T-cell (primary cell): ENCODE measurements at regions not wholly inside any gene's neighbourhood (a gene's known extent, or its start where the extent isn't known, plus 50 kb on each side); places are given as distances from the start of the nearest gene placed in this dataset.
"Not testable (repeated sequence)": the region's sequence is repeated elsewhere in the genome, so short reads cannot be mapped to it uniquely, and the experiment has no call there.

Experiments used
- ATAC-seq, 4 experiments: fragments of 200-7000 bp in 3 of 4; fragments of 150-1000 bp in 1 of 4; cut with Tn5 transposase; replicated peaks in 1 of 4; 1 replicate in 3 of 4; 2 replicates in 1 of 4; pipeline ENCODE4 v1.10.0; 2021; ENCODE audit warnings: moderate library complexity in 3 of 4, mild to moderate bottlenecking in 2 of 4, moderate number of reproducible peaks in 1 of 4
- CTCF ChIA-PET, 2 donors: fragments of 300-600 bp; sonication (Branson Sonifier 250); formaldehyde crosslinking; loops; one replicate each; lab custom pipeline; 2022; ENCODE audit warnings: antibody characterized with exemption in 2 of 2; lab: Charles Lee
- POLR2A ChIA-PET, 2 donors: fragments of 300-600 bp; sonication (Branson Sonifier 250); formaldehyde crosslinking; loops; one replicate each; lab custom pipeline; 2022; ENCODE audit warnings: antibody characterized with exemption in 2 of 2; lab: Charles Lee
- DNase-seq, 35 experiments: peaks; one replicate each; pipeline versions ENCODE4 v3.0.0 to v3.0.0-alpha.2; 2013 to 2023
- H3K27ac ChIP-seq: one replicate; pipeline ENCODE4 v1.5.1; 2013; ENCODE audit warnings: low read length
- H3K27me3 ChIP-seq, 2 experiments: replicated peaks in 1 of 2; 1 replicate in 1 of 2; 2 replicates in 1 of 2; pipeline versions ENCODE4 v1.6.1 to v1.7.0; 2013; ENCODE audit warnings: low read length in 1 of 2, mixed read lengths in 1 of 2; ENCODE audit not compliant: control insufficient read depth in 2 of 2, insufficient read depth in 2 of 2; ENCODE audit errors: extremely low read depth in 1 of 2
- H3K36me3 ChIP-seq, 2 donors: 1 replicate in 1 of 2; 2 replicates in 1 of 2; pipeline versions ENCODE4 v1.6.1 to v1.7.0; 2013; ENCODE audit warnings: low read length in 1 of 2; ENCODE audit not compliant: control insufficient read depth in 2 of 2, insufficient read depth in 1 of 2; ENCODE audit errors: extremely low read depth in 1 of 2
- H3K4me1 ChIP-seq, 2 experiments: 1 replicate in 1 of 2; 2 replicates in 1 of 2; pipeline versions ENCODE4 v1.6.1 to v1.7.0; 2013; ENCODE audit warnings: low read length in 2 of 2, mixed read lengths in 1 of 2; ENCODE audit not compliant: insufficient read depth in 2 of 2, control insufficient read depth in 1 of 2; ENCODE audit errors: extremely low read depth in 1 of 2
- H3K4me3 ChIP-seq, 2 donors: 1 replicate in 1 of 2; 2 replicates in 1 of 2; pipeline versions ENCODE4 v1.5.1 to v1.7.0; 2013; ENCODE audit warnings: mild to moderate bottlenecking in 2 of 2, low read length in 1 of 2, moderate library complexity in 1 of 2; ENCODE audit not compliant: control insufficient read depth in 1 of 2; ENCODE audit errors: extremely low read depth in 1 of 2
- H3K9me3 ChIP-seq: 2 replicates; pipeline ENCODE4 v1.7.0; 2013
- H3K27ac Mint-ChIP-seq, 2 donors: one replicate each; pipeline ENCODE4 v1.8.0; 2020 to 2021; ENCODE audit warnings: mild to moderate bottlenecking in 2 of 2, mixed read lengths in 2 of 2
- H3K27me3 Mint-ChIP-seq, 2 donors: one replicate each; pipeline ENCODE4 v1.8.0; 2021 to 2022; ENCODE audit warnings: mixed read lengths in 2 of 2
- H3K36me3 Mint-ChIP-seq: one replicate; pipeline ENCODE4 v1.8.0; 2021; ENCODE audit warnings: mixed read lengths
- H3K4me1 Mint-ChIP-seq, 3 donors: one replicate each; pipeline ENCODE4 v1.8.0; 2020 to 2022; ENCODE audit warnings: mixed read lengths in 3 of 3, mild to moderate bottlenecking in 1 of 3
- H3K4me3 Mint-ChIP-seq, 3 donors: one replicate each; pipeline ENCODE4 v1.8.0; 2020 to 2022; ENCODE audit warnings: mild to moderate bottlenecking in 3 of 3, mixed read lengths in 3 of 3, moderate library complexity in 3 of 3
- H3K9me3 Mint-ChIP-seq, 3 donors: one replicate each; pipeline ENCODE4 v1.8.0; 2020 to 2022; ENCODE audit warnings: mixed read lengths in 3 of 3
- WGBS: methylation state at CpG from one replicate; pipeline ENCODE4 v1.1.5; 2013; ENCODE audit warnings: missing lambda C conversion rate; ENCODE audit not compliant: insufficient coverage; 5-methylcytosine and 5-hydroxymethylcytosine counted together

DNA sequence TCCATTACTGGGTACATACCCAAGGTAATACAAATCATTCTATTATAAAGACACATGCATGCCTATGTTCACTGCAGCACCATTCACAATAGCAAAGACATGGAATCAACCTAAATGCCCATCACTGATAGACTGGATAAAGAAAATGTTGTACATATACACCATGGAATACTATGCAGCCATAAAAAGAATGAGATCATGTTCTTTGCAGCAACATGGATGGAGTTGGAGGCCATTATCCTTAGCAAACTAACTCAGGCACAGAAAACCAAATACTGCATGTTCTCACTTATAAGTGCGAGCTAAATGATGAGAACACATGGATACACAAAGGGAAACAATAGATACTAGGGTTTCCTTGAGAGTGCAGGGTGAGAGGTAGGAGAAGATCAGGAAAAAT is 146.8 kb downstream of the IBTK start:
- WGBS, result no CpG with 5 or more reads among the region's 1 CpG
- CTCF ChIA-PET, result not testable (repeated sequence)

DNA sequence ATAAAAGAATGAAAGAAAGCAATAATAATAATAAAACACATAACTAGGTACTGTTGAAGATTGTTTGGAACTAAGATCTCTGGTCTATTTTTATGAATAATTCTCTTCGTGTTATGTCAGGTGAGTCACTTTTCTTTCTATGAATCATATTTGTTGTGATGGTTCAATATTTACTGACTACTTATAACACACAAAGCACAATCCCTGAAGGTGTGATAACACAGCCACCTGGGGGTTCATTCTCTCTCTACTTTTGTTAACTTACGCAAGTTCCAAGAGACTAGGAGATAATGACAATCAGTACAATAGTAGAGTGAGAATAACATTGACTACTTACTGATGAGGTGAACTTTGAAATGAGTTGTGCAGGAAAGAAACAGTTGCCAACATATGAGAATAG is 149.9 kb downstream of the IBTK start:
- WGBS, result no CpG with 5 or more reads among the region's 2 CpGs
- peaks cover 4 to 6% of the 10 kb centered on the region in 2 donors for H3K27me3 Mint-ChIP-seq

More for the DNA sequence above, 146.8 kb downstream of the IBTK start:
- H3K27ac ChIP-seq, H3K36me3 Mint-ChIP-seq, H3K9me3 ChIP-seq, H3K4me3 Mint-ChIP-seq, H3K27me3 Mint-ChIP-seq, H3K4me1 Mint-ChIP-seq, H3K36me3 ChIP-seq, ATAC-seq, H3K9me3 Mint-ChIP-seq, H3K27me3 ChIP-seq, POLR2A ChIA-PET, DNase-seq, H3K4me3 ChIP-seq, H3K27ac Mint-ChIP-seq, H3K4me1 ChIP-seq: not testable (repeated sequence)

DNA sequence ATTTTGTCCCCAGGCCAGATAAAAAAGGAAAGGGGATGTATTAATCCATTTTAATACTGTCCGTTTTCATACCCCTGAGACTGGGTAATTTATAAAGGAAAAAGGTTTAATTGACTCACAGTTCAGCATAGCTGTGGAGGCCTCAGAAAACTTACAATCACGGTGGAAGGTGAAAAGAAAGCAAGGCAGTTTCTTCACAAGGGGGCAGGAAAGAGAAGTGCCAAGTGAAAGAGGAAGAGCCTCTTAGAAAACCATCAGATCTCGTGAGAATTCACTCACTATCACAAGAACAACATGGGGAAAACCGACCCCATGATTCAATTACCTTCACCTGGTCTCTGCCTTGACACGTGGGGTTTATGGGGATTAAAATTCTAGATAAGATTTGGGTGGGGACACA is 152.5 kb downstream of the IBTK start:
- no peak overlapping the region for H3K27ac Mint-ChIP-seq
- DNase-seq (no peak), ATAC-seq (no peak)
- Histone ChIP-seq H3K4me1 (no peaks in the 10 kb centered on the region), H3K27me3 (no peaks in the 10 kb centered on the region), H3K4me3 (no peak overlapping the region), H3K9me3 (no peaks in the 10 kb centered on the region), H3K27ac (no peak overlapping the region), H3K36me3 (no peaks in the 10 kb centered on the region)
- peaks cover 4 to 6% of the 10 kb centered on the region in 2 donors for H3K27me3 Mint-ChIP-seq
- no peaks in the 10 kb centered on the region for H3K36me3 Mint-ChIP-seq
- peaks cover 0 to 5% (median 2%) of the 10 kb centered on the region in 3 donors for H3K9me3 Mint-ChIP-seq
- WGBS, result 100% methylated on average over 1 of the region's 5 CpGs
- ChIA-PET POLR2A (no interaction called here), CTCF (no interaction called here)
- H3K4me1 Mint-ChIP-seq, result no peaks in the 10 kb centered on the region
- H3K4me3 Mint-ChIP-seq, result no peak overlapping the region

More for the DNA sequence above, 149.9 kb downstream of the IBTK start:
- Mint-ChIP-seq H3K4me1 (no peaks in the 10 kb centered on the region), H3K36me3 (no peaks in the 10 kb centered on the region), H3K9me3 (peaks cover 2 to 5% (median 3%) of the 10 kb centered on the region in 3 donors), H3K4me3 (no peak overlapping the region), H3K27ac (no peak overlapping the region)
- H3K36me3 ChIP-seq, result no peaks in the 10 kb centered on the region
- ChIA-PET CTCF (no interaction called here), POLR2A (no interaction called here)
- H3K4me3 ChIP-seq, result no peak overlapping the region
- no peak overlapping the region for H3K27ac ChIP-seq
- no peaks in the 10 kb centered on the region for H3K27me3 ChIP-seq
- no peak for DNase-seq
- H3K9me3 ChIP-seq, result no peaks in the 10 kb centered on the region
- ATAC-seq, result no peak
- no peaks in the 10 kb centered on the region for H3K4me1 ChIP-seq

DNA sequence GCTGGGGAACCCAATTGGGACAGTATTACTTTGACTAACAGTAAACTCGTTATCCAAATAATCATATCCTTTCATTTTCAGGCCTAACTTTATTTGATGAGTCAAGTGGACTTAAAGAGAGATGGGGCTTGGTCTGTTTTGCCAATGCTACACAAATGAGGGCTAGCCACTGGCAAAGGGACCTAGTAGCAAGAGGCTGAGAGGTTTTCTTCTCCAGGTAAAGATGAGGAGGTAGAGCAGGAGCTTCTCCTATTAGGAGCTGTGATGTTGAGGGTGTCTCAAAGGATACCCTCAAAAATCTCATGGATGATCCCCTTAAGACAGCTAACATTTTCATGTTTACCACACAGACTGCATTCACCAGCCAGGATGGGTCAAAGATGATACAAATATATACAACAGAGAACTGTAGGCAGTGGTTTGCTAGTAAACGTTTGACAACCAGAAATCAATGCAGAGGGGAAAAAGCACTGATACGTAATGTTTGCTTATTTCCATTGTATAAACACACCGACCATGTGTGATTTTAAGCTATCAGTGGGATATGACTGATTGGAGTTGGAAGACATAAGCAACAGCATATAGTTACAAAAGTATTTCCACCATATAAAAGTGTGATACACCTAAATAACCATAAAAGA is 153.3 kb downstream of the IBTK start:
- POLR2A ChIA-PET, result interaction anchor here in 1 of 2 donors (0.7 kb wide), 1 partner anchor 289 kb away, joined by 3 read pairs; no protein-coding TSS in a partner anchor

DNA sequence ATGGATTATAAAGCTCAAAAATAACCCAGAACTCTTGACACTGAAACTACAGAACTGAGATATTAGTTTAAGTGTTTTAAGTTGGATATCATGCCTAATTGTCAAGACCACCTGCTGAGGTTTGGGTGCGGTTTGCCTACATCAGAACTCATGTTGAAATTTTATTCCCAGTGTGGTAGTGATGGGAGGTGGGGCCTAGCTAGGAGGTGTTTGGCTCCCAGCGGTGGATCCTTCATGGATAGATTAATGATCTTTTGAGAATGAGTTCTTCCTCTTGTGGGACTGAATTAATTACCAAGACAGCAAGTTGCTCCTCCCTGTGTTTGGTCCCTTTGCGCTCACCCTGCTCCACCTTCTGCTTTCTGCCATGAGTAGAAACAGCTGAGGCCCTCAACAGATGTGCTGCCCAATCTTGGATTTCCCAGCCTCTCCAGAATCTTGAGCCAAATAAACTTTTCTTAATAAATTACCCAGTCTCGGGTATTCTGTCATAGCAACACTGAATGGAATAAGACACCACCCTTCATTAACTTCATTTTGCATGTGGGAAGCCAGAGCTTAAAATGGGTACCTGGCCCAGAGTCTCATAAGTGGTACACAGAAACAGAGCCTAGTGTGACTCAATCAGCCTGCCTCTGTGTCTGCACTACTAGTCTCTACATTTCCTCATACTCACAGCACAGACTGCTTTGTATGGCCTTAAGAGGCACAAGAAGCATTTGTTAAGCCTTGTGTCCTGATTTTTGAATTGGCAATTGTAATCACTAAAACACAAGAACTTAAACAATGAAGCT is 158.4 kb downstream of the IBTK start:
- Mint-ChIP-seq H3K36me3 (no peaks in the 10 kb centered on the region), H3K27ac (no peak overlapping the region), H3K4me1 (no peaks in the 10 kb centered on the region), H3K4me3 (no peak overlapping the region), H3K27me3 (no peaks in the 10 kb centered on the region), H3K9me3 (peaks cover 0 to 2% (median 0%) of the 10 kb centered on the region in 3 donors)
- H3K27ac ChIP-seq, result no peak overlapping the region
- no peak for DNase-seq
- H3K9me3 ChIP-seq, result no peaks in the 10 kb centered on the region
- no peaks in the 10 kb centered on the region for H3K4me1 ChIP-seq
- ChIA-PET POLR2A (no interaction called here), CTCF (no interaction called here)
- peaks cover 0 to 2% of the 10 kb centered on the region in 2 experiments for H3K27me3 ChIP-seq
- H3K4me3 ChIP-seq, result no peak overlapping the region
- WGBS, result 81% methylated on average over 3 of the region's 4 CpGs
- H3K36me3 ChIP-seq, result no peaks in the 10 kb centered on the region
- no peak for ATAC-seq

More for the DNA sequence above, 153.3 kb downstream of the IBTK start:
- H3K27me3 ChIP-seq, result no peaks in the 10 kb centered on the region
- no peak overlapping the region for H3K27ac Mint-ChIP-seq
- CTCF ChIA-PET, result no interaction called here
- WGBS, result no CpG with 5 or more reads among the region's 4 CpGs
- DNase-seq (no peak), ATAC-seq (no peak)
- H3K4me1 Mint-ChIP-seq, result no peaks in the 10 kb centered on the region
- peaks cover 4 to 6% of the 10 kb centered on the region in 2 donors for H3K27me3 Mint-ChIP-seq
- no peak overlapping the region for H3K4me3 ChIP-seq
- no peak overlapping the region for H3K4me3 Mint-ChIP-seq
- no peak overlapping the region for H3K27ac ChIP-seq
- H3K36me3 Mint-ChIP-seq, result no peaks in the 10 kb centered on the region
- H3K9me3 Mint-ChIP-seq, result peaks cover 0 to 5% (median 2%) of the 10 kb centered on the region in 3 donors
- H3K9me3 ChIP-seq, result no peaks in the 10 kb centered on the region
- H3K4me1 ChIP-seq, result no peaks in the 10 kb centered on the region
- no peaks in the 10 kb centered on the region for H3K36me3 ChIP-seq

DNA sequence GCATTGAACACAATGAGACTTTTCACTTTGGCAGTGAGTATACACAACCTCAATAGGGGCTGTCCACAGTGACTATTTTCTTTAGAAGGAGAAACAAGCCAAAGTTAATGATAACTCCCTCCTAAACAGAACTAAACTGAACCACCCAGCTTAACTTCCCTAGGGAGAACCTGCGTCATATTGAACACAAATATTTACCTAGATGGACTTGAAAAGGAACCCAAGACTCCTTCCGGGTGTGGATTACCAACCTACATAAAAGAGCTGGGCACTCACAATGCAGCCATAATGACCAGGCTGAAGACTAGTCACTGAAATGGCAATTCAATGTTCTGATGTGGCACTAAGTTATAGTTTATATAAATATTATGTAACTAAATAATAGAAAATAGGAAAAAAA is 160.6 kb downstream of the IBTK start:
- Mint-ChIP-seq H3K27ac (no peak overlapping the region), H3K27me3 (no peaks in the 10 kb centered on the region), H3K36me3 (no peaks in the 10 kb centered on the region), H3K4me3 (no peak overlapping the region), H3K4me1 (no peaks in the 10 kb centered on the region), H3K9me3 (no peaks in the 10 kb centered on the region)
- 83% methylated on average over 1 of the region's 2 CpGs for WGBS
- ATAC-seq, result no peak
- no peak overlapping the region for H3K4me3 ChIP-seq
- H3K4me1 ChIP-seq, result no peaks in the 10 kb centered on the region
- H3K36me3 ChIP-seq, result no peaks in the 10 kb centered on the region
- H3K27ac ChIP-seq, result no peak overlapping the region
- ChIA-PET CTCF (no interaction called here), POLR2A (no interaction called here)
- H3K9me3 ChIP-seq, result no peaks in the 10 kb centered on the region
- peaks cover 0 to 2% of the 10 kb centered on the region in 2 experiments for H3K27me3 ChIP-seq
- no peak for DNase-seq
